GM12865 (cell line): ENCODE measurements at regions not wholly inside any gene's neighbourhood (a gene's known extent, or its start where the extent isn't known, plus 50 kb on each side); places are given as distances from the start of the nearest gene placed in this dataset.

Experiments used
- DNase-seq: peaks from one replicate; pipeline ENCODE4 v3.0.0; 2010; ENCODE audit warnings: low read depth
- H3K4me3 ChIP-seq: 2 replicates; pipeline ENCODE4 v1.5.1; 2011; ENCODE audit warnings: mild to moderate bottlenecking, low read depth, low read length, control low read depth
- CTCF ChIP-seq: IDR thresholded peaks from 2 replicates; pipeline ENCODE4 v1.5.1; 2011; ENCODE audit warnings: low read length, control low read depth, low read depth, inconsistent platforms; ENCODE audit not compliant: insufficient read depth; ENCODE audit errors: missing control alignments

- TF ChIP-seq CTCF = no peak
- no peak for DNase-seq
- no peak overlapping the region for H3K4me3 ChIP-seq
Observed at GRCh38 chr16:51939378-51939871, 607.5 kb downstream of the TOX3 start.

- TF ChIP-seq CTCF = no peak
- no peak overlapping the region for H3K4me3 ChIP-seq
- DNase-seq = no peak
Observed at GRCh38 chr16:51938861-51939260, 608.1 kb downstream of the TOX3 start.

GRCh38 chr16:51937771-51938170 lies 609.2 kb downstream of the TOX3 start:
- no peak for TF ChIP-seq CTCF
- DNase-seq = no peak
- no peak overlapping the region for H3K4me3 ChIP-seq

- H3K4me3 ChIP-seq = no peak overlapping the region
- DNase-seq = no peak
- TF ChIP-seq CTCF = no peak
Observed at GRCh38 chr16:51936846-51937245, 610.1 kb downstream of the TOX3 start.

- TF ChIP-seq CTCF = no peak
- DNase-seq = no peak
- H3K4me3 ChIP-seq = no peak overlapping the region
Observed at GRCh38 chr16:51932317-51932716, 614.6 kb downstream of the TOX3 start.

- H3K4me3 ChIP-seq = no peak overlapping the region
- DNase-seq = no peak
- no peak for TF ChIP-seq CTCF
Observed at GRCh38 chr16:51931653-51932052, 615.3 kb downstream of the TOX3 start.

GRCh38 chr16:51924744-51925143 lies 622.2 kb downstream of the TOX3 start:
- TF ChIP-seq CTCF = no peak
- H3K4me3 ChIP-seq = no peak overlapping the region
- DNase-seq = no peak
